Brain microvascular endothelial cell (primary cell): ENCODE measurements at regions not wholly inside any gene's neighbourhood (a gene's known extent, or its start where the extent isn't known, plus 50 kb on each side); places are given as distances from the start of the nearest gene placed in this dataset.
"Not testable (repeated sequence)": the region's sequence is repeated elsewhere in the genome, so short reads cannot be mapped to it uniquely, and the experiment has no call there.

ENCODE experiments used
- DNase-seq: peaks from one replicate; pipeline ENCODE4 v3.0.0-alpha.2; 2020
- H3K27ac ChIP-seq: fragments of 250-450 bp; sonication (Bioruptor Pico); 2 replicates; pipeline ENCODE4 v1.5.1; 2020; ENCODE audit warnings: mild to moderate bottlenecking, moderate library complexity
- H3K27me3 ChIP-seq: fragments of 250-450 bp; sonication (Bioruptor Pico); replicated peaks from 2 replicates; pipeline ENCODE4 v1.5.1; 2020; ENCODE audit warnings: mild to moderate bottlenecking
- H3K36me3 ChIP-seq: fragments of 250-450 bp; sonication (Bioruptor Pico); replicated peaks from 2 replicates; pipeline ENCODE4 v1.5.1; 2020; ENCODE audit warnings: mild to moderate bottlenecking
- H3K4me3 ChIP-seq: 2 replicates; pipeline ENCODE4 v1.5.1; 2011; ENCODE audit warnings: low read depth, mild to moderate bottlenecking, control low read depth, low read length, moderate library complexity
- CTCF ChIP-seq: IDR thresholded peaks from 2 replicates; pipeline ENCODE4 v1.5.1; 2011; ENCODE audit warnings: low read depth, mild to moderate bottlenecking, moderate library complexity, low read length, control low read depth, inconsistent platforms; ENCODE audit errors: missing control alignments
- in situ Hi-C: cut with HindIII; loops from 2 replicates; pipeline ENCODE4 v1.10.0; 2017; ENCODE audit warnings: low sequenced_read_pairs, low pct_ligation_motif_present

DNA sequence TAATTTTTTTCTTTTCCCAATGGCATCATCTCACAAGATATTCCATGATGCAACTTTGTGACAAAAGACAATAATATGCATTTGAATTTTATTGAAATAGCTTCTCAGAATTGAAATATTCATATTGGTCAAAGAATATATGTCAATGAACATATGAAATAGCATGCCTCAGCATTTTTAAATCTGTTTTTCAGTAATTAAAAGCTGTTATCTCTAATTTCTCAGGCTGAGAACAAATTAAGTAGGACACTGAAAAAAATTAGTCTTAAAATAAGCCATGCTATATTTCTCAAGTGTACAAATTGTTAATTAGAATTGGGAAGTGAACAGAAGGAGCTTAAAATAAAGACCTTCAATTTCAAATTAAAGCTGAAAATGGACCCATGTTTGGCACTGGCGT lies 570.1 kb downstream of the MFSD1 start:
- in situ Hi-C loops, result no loop called here
- Histone ChIP-seq H3K27ac (no peak overlapping the region), H3K27me3 (no peaks in the 10 kb centered on the region), H3K36me3 (no peaks in the 10 kb centered on the region), H3K4me3 (no peak overlapping the region)
- no peak for DNase-seq
- TF ChIP-seq CTCF, result no peak

- TF ChIP-seq CTCF, result no peak
- Histone ChIP-seq H3K27me3 (no peaks in the 10 kb centered on the region), H3K36me3 (no peaks in the 10 kb centered on the region), H3K27ac (no peak overlapping the region), H3K4me3 (no peak overlapping the region)
- DNase-seq, result no peak
- in situ Hi-C loops, result no loop called here
These were observed 576.7 kb downstream of the MFSD1 start for GRCh38 chr3:159378396-159379194.

GRCh38 chr3:159380891-159381290 lies 579.0 kb downstream of the MFSD1 start:
- no peak for TF ChIP-seq CTCF
- H3K27ac ChIP-seq, result no peak overlapping the region
- H3K36me3 ChIP-seq, result no peaks in the 10 kb centered on the region
- no peak overlapping the region for H3K4me3 ChIP-seq
- H3K27me3 ChIP-seq, result no peaks in the 10 kb centered on the region
- DNase-seq, result no peak
- in situ Hi-C loops, result no loop called here

DNA sequence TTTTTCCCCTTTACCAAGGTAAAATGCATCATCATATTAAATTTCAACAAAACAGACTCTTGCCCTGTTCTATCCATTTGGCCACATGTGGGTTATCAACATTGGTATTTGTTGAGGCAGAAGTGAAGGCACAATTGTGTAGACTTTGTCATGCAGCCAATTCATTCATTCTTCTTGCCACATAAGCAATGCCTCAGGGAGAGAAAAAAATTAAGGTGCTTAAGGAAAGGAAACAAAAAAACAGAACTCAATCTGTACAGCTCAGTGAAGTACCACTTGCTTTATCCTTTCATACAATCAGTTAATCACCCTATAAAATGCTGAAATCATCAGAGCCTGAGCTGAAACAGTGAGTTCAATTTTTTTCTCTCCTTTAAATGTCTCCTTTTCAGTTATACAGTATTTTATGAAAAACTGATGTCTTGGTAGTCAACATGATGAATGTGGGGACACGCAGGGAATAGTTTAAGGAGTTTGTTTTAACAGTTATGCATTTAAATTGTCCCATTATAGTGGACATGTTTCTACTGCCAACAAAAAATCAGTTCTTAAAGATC lies 588.9 kb downstream of the MFSD1 start:
- no peak overlapping the region for H3K27ac ChIP-seq
- H3K4me3 ChIP-seq, result no peak overlapping the region
- no peaks in the 10 kb centered on the region for H3K36me3 ChIP-seq
- TF ChIP-seq CTCF, result no peak
- in situ Hi-C loops, result no loop called here
- no peak for DNase-seq
- no peaks in the 10 kb centered on the region for H3K27me3 ChIP-seq

DNA sequence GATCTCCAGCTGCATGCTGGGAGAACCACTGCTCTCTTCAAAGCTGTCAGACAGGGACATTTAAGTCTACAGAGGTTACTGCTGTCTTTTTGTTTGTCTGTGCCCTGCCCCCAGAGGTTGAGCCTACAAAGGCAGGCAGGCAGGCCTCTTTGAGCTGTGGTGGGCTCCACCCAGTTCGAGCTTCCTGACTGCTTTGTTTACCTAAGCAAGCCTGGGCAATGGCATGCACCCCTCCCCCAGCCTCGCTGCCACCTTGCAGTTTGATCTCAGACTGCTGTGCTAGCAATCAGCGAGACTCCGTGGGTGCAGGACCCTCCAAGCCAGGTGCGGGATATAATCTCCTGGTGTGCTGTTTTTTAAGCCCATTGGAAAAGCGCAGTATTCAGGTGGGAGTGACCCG lies 591.0 kb upstream of the IL12A start:
- in situ Hi-C loops, H3K36me3 ChIP-seq, DNase-seq, H3K27me3 ChIP-seq, H3K27ac ChIP-seq, H3K4me3 ChIP-seq: not testable (repeated sequence)

- Histone ChIP-seq H3K27me3 (no peaks in the 10 kb centered on the region), H3K36me3 (no peaks in the 10 kb centered on the region), H3K27ac (no peak overlapping the region), H3K4me3 (no peak overlapping the region)
- no peak for DNase-seq
- no peak for TF ChIP-seq CTCF
- in situ Hi-C loops, result no loop called here
These were observed 587.6 kb upstream of the IL12A start for GRCh38 chr3:159401069-159401468.

GRCh38 chr3:159409711-159410110 lies 578.9 kb upstream of the IL12A start:
- H3K27me3 ChIP-seq, in situ Hi-C loops, H3K27ac ChIP-seq, DNase-seq, H3K36me3 ChIP-seq, H3K4me3 ChIP-seq: not testable (repeated sequence)
